ENCODE measurements at regions not wholly inside any gene's neighbourhood (a gene's known extent, or its start where the extent isn't known, plus 50 kb on each side); places are given as distances from the start of the nearest gene placed in this dataset.

DNA sequence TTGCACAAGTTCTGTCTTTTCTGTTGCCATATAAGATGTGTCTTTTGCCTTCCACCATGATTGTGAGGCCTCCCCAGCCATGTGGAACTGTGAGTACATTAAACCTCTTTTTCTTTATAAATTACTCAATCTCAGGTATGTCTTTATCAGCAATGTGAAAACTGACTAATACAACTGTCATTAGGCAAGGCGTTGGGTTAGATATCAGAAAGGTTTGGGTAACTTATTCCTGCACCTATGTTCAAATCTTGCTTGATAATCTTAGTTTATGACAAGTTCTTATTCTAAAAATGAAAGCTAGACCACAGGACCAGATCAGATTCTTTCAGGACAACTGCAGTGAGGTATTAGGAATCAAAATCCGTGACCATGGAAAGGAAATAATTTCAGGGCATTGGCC, 160.6 kb upstream of the BDNF start:
- in situ Hi-C loops (cut with MboI; ENCODE audit: low pct_unique_long_range_greater_than_20kb, low sequenced_read_pairs, unreplicated experiment), result no loop called here
- DNase-seq (ENCODE audit: low spot score), result no peak
- TF ChIP-seq, protein P1, sequence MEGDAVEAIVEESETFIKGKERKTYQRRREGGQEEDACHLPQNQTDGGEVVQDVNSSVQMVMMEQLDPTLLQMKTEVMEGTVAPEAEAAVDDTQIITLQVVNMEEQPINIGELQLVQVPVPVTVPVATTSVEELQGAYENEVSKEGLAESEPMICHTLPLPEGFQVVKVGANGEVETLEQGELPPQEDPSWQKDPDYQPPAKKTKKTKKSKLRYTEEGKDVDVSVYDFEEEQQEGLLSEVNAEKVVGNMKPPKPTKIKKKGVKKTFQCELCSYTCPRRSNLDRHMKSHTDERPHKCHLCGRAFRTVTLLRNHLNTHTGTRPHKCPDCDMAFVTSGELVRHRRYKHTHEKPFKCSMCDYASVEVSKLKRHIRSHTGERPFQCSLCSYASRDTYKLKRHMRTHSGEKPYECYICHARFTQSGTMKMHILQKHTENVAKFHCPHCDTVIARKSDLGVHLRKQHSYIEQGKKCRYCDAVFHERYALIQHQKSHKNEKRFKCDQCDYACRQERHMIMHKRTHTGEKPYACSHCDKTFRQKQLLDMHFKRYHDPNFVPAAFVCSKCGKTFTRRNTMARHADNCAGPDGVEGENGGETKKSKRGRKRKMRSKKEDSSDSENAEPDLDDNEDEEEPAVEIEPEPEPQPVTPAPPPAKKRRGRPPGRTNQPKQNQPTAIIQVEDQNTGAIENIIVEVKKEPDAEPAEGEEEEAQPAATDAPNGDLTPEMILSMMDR (IDR thresholded peaks at IDR 0.05; ENCODE audit: extremely low read depth, insufficient read depth, missing control alignments), result no peak

DNA sequence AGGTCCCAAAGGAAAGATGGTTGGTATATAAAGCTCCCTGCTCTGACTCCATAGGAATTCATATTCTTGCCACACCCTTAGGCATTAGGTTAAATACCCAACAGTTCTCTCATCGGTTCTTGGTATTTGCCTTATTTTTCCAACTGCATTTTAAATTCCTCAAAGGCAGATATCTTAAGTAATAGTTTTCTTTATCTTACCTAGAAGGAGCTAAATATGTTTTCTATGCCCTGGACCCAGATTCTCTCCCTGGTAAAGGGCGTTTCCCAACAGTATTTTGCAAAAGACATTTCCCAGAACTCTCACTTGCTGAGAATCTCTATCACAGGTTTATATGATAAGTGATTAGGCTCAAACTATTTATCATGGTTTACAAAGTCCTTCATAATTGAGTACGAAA, 158.6 kb upstream of the BDNF start:
- TF ChIP-seq, protein P1 (IDR thresholded peaks at IDR 0.05; ENCODE audit: extremely low read depth, insufficient read depth, missing control alignments), result no peak
- in situ Hi-C loops (cut with MboI; ENCODE audit: low pct_unique_long_range_greater_than_20kb, low sequenced_read_pairs, unreplicated experiment), result no loop called here
- no peak for DNase-seq (ENCODE audit: low spot score)

- no peak for DNase-seq (ENCODE audit: low spot score)
- in situ Hi-C loops (cut with MboI; ENCODE audit: low pct_unique_long_range_greater_than_20kb, low sequenced_read_pairs, unreplicated experiment), result no loop called here
- TF ChIP-seq, protein P1 (IDR thresholded peaks at IDR 0.05; ENCODE audit: extremely low read depth, insufficient read depth, missing control alignments), result no peak
These were observed 157.3 kb upstream of the BDNF start for GRCh38 chr11:27857588-27857987.

- TF ChIP-seq, protein P1 (IDR thresholded peaks at IDR 0.05; ENCODE audit: extremely low read depth, insufficient read depth, missing control alignments), result no peak
- DNase-seq (ENCODE audit: low spot score), result no peak
- in situ Hi-C loops (cut with MboI; ENCODE audit: low pct_unique_long_range_greater_than_20kb, low sequenced_read_pairs, unreplicated experiment), result no loop called here
These were observed 156.8 kb upstream of the BDNF start for GRCh38 chr11:27857014-27857413.

GRCh38 chr11:27848423-27848822, 148.2 kb upstream of the BDNF start:
- no peak for DNase-seq (ENCODE audit: low spot score)
- in situ Hi-C loops (cut with MboI; ENCODE audit: low pct_unique_long_range_greater_than_20kb, low sequenced_read_pairs, unreplicated experiment), result no loop called here
- TF ChIP-seq, protein P1 (IDR thresholded peaks at IDR 0.05; ENCODE audit: extremely low read depth, insufficient read depth, missing control alignments), result no peak

- no peak for DNase-seq (ENCODE audit: low spot score)
- in situ Hi-C loops (cut with MboI; ENCODE audit: low pct_unique_long_range_greater_than_20kb, low sequenced_read_pairs, unreplicated experiment), result no loop called here
- TF ChIP-seq, protein P1 (IDR thresholded peaks at IDR 0.05; ENCODE audit: extremely low read depth, insufficient read depth, missing control alignments), result no peak
These were observed 147.2 kb upstream of the BDNF start for GRCh38 chr11:27847496-27847895.

DNA sequence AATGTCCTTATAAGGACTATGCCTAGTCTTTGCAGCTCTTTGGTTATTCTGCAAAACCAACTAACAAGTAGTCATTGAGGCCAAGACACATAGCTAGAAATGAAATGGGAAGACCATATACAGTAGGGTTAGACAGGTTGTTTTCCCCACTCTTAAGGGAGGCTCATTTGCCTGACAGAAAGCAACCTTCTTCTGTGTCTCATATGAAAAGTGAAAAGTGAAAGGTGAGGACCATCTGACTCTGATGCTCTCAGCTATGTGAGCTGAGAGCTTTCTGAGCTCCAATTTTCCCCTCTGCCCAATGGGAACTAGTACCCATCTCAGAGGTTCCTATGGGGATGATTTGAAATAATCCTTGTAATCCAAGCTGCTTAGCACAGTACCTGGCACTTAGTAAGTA, 142.0 kb upstream of the BDNF start:
- DNase-seq (ENCODE audit: low spot score), result no peak
- in situ Hi-C loops (cut with MboI; ENCODE audit: low pct_unique_long_range_greater_than_20kb, low sequenced_read_pairs, unreplicated experiment), result no loop called here
- TF ChIP-seq, protein P1 (IDR thresholded peaks at IDR 0.05; ENCODE audit: extremely low read depth, insufficient read depth, missing control alignments), result no peak

Measured in GM13977 (cell line).